Brain microvascular endothelial cell (primary cell): ENCODE measurements at regions not wholly inside any gene's neighbourhood (a gene's known extent, or its start where the extent isn't known, plus 50 kb on each side); places are given as distances from the start of the nearest gene placed in this dataset.

Source experiments
- DNase-seq: peaks from one replicate; pipeline ENCODE4 v3.0.0-alpha.2; 2020
- H3K27ac ChIP-seq: fragments of 250-450 bp; sonication (Bioruptor Pico); 2 replicates; pipeline ENCODE4 v1.5.1; 2020; ENCODE audit warnings: mild to moderate bottlenecking, moderate library complexity
- H3K27me3 ChIP-seq: fragments of 250-450 bp; sonication (Bioruptor Pico); replicated peaks from 2 replicates; pipeline ENCODE4 v1.5.1; 2020; ENCODE audit warnings: mild to moderate bottlenecking
- H3K36me3 ChIP-seq: fragments of 250-450 bp; sonication (Bioruptor Pico); replicated peaks from 2 replicates; pipeline ENCODE4 v1.5.1; 2020; ENCODE audit warnings: mild to moderate bottlenecking
- H3K4me3 ChIP-seq: 2 replicates; pipeline ENCODE4 v1.5.1; 2011; ENCODE audit warnings: low read depth, mild to moderate bottlenecking, control low read depth, low read length, moderate library complexity
- CTCF ChIP-seq: IDR thresholded peaks from 2 replicates; pipeline ENCODE4 v1.5.1; 2011; ENCODE audit warnings: low read depth, mild to moderate bottlenecking, moderate library complexity, low read length, control low read depth, inconsistent platforms; ENCODE audit errors: missing control alignments
- in situ Hi-C: cut with HindIII; loops from 2 replicates; pipeline ENCODE4 v1.10.0; 2017; ENCODE audit warnings: low sequenced_read_pairs, low pct_ligation_motif_present

- in situ Hi-C loops = no loop called here
These were observed 147.4 kb upstream of the TBX20 start for GRCh38 chr7:35401217-35401879.

GRCh38 chr7:35399840-35400239, 145.9 kb upstream of the TBX20 start:
- no peak for DNase-seq
- Histone ChIP-seq H3K27ac (no peak overlapping the region), H3K27me3 (no peaks in the 10 kb centered on the region), H3K36me3 (no peaks in the 10 kb centered on the region), H3K4me3 (no peak overlapping the region)
- in situ Hi-C loops = no loop called here
- no peak for TF ChIP-seq CTCF

More at GRCh38 chr7:35401217-35401879, 147.4 kb upstream of the TBX20 start:
- no peak overlapping the region for H3K4me3 ChIP-seq
- H3K36me3 ChIP-seq = no peaks in the 10 kb centered on the region
- no peaks in the 10 kb centered on the region for H3K27me3 ChIP-seq
- DNase-seq = no peak
- no peak for TF ChIP-seq CTCF
- no peak overlapping the region for H3K27ac ChIP-seq

GRCh38 chr7:35399216-35399615, 145.3 kb upstream of the TBX20 start:
- TF ChIP-seq CTCF = no peak
- Histone ChIP-seq H3K36me3 (no peaks in the 10 kb centered on the region), H3K4me3 (no peak overlapping the region), H3K27me3 (no peaks in the 10 kb centered on the region), H3K27ac (no peak overlapping the region)
- in situ Hi-C loops = no loop called here
- no peak for DNase-seq

- Histone ChIP-seq H3K4me3 (no peak overlapping the region), H3K27ac (no peak overlapping the region), H3K36me3 (no peaks in the 10 kb centered on the region), H3K27me3 (no peaks in the 10 kb centered on the region)
- DNase-seq = no peak
- TF ChIP-seq CTCF = no peak
- in situ Hi-C loops = no loop called here
These were observed 144.6 kb upstream of the TBX20 start for GRCh38 chr7:35398518-35398917.

GRCh38 chr7:35390146-35390545, 136.2 kb upstream of the TBX20 start:
- Histone ChIP-seq H3K4me3 (no peak overlapping the region), H3K36me3 (no peaks in the 10 kb centered on the region), H3K27me3 (no peaks in the 10 kb centered on the region), H3K27ac (no peak overlapping the region)
- no peak for TF ChIP-seq CTCF
- in situ Hi-C loops = no loop called here
- DNase-seq = no peak

GRCh38 chr7:35389636-35390035, 135.7 kb upstream of the TBX20 start:
- no peak overlapping the region for H3K4me3 ChIP-seq
- in situ Hi-C loops = no loop called here
- H3K36me3 ChIP-seq = no peaks in the 10 kb centered on the region
- H3K27me3 ChIP-seq = no peaks in the 10 kb centered on the region
- TF ChIP-seq CTCF = no peak
- no peak overlapping the region for H3K27ac ChIP-seq
- no peak for DNase-seq
